Epithelial cell of proximal tubule (primary cell): ENCODE measurements at regions not wholly inside any gene's neighbourhood (a gene's known extent, or its start where the extent isn't known, plus 50 kb on each side); places are given as distances from the start of the nearest gene placed in this dataset.

Experiments used
- DNase-seq: peaks from one replicate; pipeline ENCODE4 v3.0.0-alpha.2; 2011; ENCODE audit warnings: low read depth
- H3K4me3 ChIP-seq: 2 replicates; pipeline ENCODE4 v1.5.1; 2011; ENCODE audit warnings: low read depth, mild to moderate bottlenecking, low read length
- CTCF ChIP-seq: conservative IDR thresholded peaks from 2 replicates; pipeline ENCODE4 v1.5.1; 2012; ENCODE audit warnings: low read depth, mild to moderate bottlenecking, low read length

DNA sequence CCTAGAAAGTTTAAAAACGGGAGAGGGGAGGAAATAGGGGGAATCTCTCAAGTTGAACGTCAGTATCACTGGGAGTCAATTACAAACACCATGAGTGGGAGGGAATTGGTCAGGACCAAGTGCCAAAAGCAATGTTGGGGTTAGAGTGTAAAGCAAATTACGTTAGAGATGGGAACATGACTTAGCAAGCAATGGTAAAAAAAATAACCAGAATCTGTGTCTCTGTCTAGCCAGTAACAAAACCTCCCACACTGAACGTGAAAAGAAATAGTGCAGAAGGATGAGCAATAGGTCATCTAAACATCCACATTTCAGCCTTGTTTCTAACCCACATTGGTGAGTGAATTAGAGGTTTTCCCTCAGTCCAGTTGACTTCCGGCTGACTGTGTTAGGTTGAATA, 242.2 kb downstream of the COG6 start:
- H3K4me3 ChIP-seq: no peak overlapping the region
- no peak for TF ChIP-seq CTCF
- DNase-seq: no peak

DNA sequence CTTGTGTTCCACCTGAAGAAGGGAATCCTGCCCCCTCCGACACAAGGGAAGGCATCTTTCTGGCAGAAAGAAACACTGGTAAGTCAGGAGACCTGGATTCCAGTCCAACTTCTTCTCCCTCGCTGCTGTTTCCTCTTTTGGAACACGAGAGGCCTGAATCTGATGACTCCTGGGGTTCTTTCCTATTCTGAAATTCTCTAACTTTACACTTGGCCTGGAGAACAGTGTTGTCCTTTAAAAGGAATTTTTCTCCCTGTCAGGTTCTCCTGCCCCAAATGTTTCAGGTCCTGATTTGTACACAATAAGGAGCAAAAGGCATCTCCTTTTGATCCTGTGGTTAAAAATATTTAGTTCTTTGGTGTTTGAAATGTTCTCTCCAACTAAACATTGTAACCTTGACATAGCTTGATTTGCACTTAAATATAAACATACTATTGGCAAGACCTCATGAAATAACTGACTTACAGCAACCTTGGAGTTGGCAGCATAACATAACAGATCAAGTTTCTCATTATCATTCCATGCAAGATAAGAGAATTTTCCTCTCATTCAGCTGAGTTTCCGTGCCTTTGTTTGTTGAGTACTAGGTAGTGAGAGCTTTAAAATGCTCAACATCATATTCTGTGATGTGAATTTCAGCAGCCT, 244.8 kb downstream of the COG6 start:
- no peak overlapping the region for H3K4me3 ChIP-seq
- no peak for DNase-seq
- no peak for TF ChIP-seq CTCF

GRCh38 chr13:39904959-39905358, 249.5 kb downstream of the COG6 start:
- no peak for TF ChIP-seq CTCF
- DNase-seq: no peak
- no peak overlapping the region for H3K4me3 ChIP-seq

- no peak overlapping the region for H3K4me3 ChIP-seq
- TF ChIP-seq CTCF: no peak
- DNase-seq: no peak
Measured at GRCh38 chr13:39909634-39910033, 254.2 kb downstream of the COG6 start.

DNA sequence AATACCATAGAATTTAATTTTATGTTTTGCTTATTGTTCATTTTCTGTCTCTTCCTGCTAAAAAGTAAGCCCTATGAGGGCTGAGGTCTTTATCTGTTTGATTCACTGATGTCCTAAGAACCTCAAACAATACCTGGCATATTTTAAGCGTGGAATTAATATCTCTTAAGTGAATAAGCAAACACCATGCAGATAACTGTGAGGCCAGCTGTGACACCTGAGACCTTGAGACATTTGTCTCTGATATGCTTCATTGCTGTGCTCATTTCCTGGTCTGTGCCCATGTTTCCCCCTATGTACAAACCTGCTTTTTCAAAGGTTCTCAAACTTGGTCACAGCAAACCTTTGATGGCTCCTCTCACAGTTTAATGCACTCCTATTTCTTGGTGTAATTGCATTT, 254.6 kb downstream of the COG6 start:
- no peak overlapping the region for H3K4me3 ChIP-seq
- DNase-seq: no peak

DNA sequence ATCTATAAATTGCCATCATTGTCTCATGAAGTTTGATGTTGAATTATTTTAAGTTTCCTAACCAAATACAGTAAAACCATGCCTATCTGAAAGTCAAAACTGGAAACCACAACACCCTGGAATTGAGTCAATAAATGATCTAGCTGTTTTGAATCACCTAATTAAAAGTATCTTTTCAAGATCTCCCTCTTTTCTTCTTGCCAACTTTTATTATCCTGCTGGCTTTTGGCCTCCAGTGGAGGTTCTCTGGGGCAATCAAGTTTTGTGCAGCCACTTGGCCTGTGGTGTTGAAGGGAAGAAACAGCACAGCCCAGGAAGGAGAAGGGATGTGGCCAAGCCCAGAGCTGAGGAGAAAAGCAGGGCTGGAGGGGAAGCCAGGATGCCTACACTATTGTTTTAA, 255.4 kb downstream of the COG6 start:
- TF ChIP-seq CTCF: no peak
- H3K4me3 ChIP-seq: no peak overlapping the region
- DNase-seq: no peak

More for the DNA sequence above, 254.6 kb downstream of the COG6 start:
- TF ChIP-seq CTCF: no peak

DNA sequence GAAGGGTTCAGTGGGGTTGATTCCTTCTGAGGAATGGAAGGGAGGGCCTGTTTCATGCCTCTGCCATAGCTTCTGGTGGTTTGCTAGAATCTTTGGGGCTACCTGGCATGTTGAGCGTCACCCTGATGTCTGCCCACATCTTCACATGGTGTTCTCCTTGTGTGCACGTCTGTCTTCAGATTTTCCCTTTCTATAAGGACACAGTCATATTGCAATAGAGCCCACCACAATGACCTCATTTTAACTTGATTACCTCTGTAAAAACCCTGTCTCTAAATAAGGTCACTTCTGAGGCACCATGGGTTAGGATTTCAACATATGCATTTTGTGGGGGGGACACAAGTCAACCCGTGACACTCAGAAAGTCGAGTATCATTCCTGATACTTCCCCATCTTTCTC, 257.9 kb downstream of the COG6 start:
- no peak for DNase-seq
- no peak overlapping the region for H3K4me3 ChIP-seq
- no peak for TF ChIP-seq CTCF
